GM12878 (cell line): ENCODE measurements at regions not wholly inside any gene's neighbourhood (a gene's known extent, or its start where the extent isn't known, plus 50 kb on each side); places are given as distances from the start of the nearest gene placed in this dataset.

Experiments
- ATAC-seq: fragments of 200-7000 bp; cut with Tn5 transposase; 3 replicates; pipeline ENCODE4 v1.9.1; 2020; ENCODE audit warnings: mild to moderate bottlenecking, moderate library complexity
- BruUV-seq: library from RNA; stranded (reverse); fragments of 400-500 nt; replicated peaks from 2 replicates; lab custom pipeline; 2021; lab: Mats Ljungman, UMichigan
- CTCF ChIA-PET: fragments of 300-600 bp; sonication (Branson Sonifier 250); formaldehyde crosslinking; extraction: SDS; loops from one replicate; lab custom pipeline; 2021; ENCODE audit warnings: inconsistent platforms; lab: Yijun Ruan, JAX
- POLR2A ChIA-PET: fragments of 350-600 bp; formaldehyde crosslinking; extraction: SDS; loops from one replicate; lab custom pipeline; 2021; ENCODE audit warnings: inconsistent platforms; lab: Charles Lee
- RAD21 ChIA-PET: fragments of 300-600 bp; sonication (Branson Sonifier 250); formaldehyde crosslinking; loops from one replicate; lab custom pipeline; 2023; ENCODE audit warnings: antibody characterized with exemption; ENCODE audit not compliant: unreplicated experiment; lab: Charles Lee
- SMC1A ChIA-PET: fragments of 300-600 bp; sonication (Branson Sonifier 250); formaldehyde crosslinking; loops from one replicate; lab custom pipeline; 2023; ENCODE audit not compliant: unreplicated experiment, uncharacterized antibody; lab: Charles Lee
- DNase-seq: peaks from one replicate; pipeline ENCODE4 v3.0.0-alpha.2; 2011; ENCODE audit warnings: low read depth, low spot score
- FAIRE-seq: peaks from 3 replicates; lab custom pipeline; 2011; peaks lifted over from hg19 to GRCh38; lab: Jason Lieb, UNC
- H2AFZ ChIP-seq: 2 replicates; pipeline ENCODE4 v1.6.0; 2011; ENCODE audit warnings: low read depth, low read length, control low read depth; ENCODE audit not compliant: control insufficient read depth
- H3K27ac ChIP-seq: 2 replicates; pipeline ENCODE4 v1.5.1; 2011; ENCODE audit warnings: control low read depth; ENCODE audit not compliant: control insufficient read depth, insufficient read depth
- H3K27me3 ChIP-seq, 2 experiments: replicated peaks in 1 of 2; 2 replicates each; pipeline versions ENCODE4 v1.6.0 to v1.6.1; 2011; ENCODE audit warnings: low read length in 1 of 2; ENCODE audit not compliant: control insufficient read depth in 2 of 2, insufficient read depth in 2 of 2
- H3K36me3 ChIP-seq, 2 experiments: 2 replicates each; pipeline ENCODE4 v1.5.1; 2011; ENCODE audit warnings: low read length in 1 of 2; ENCODE audit not compliant: control insufficient read depth in 2 of 2, insufficient read depth in 2 of 2
- H3K4me1 ChIP-seq: 2 replicates; pipeline ENCODE4 v1.6.1; 2011; ENCODE audit warnings: mild to moderate bottlenecking, low read length, moderate library complexity, mixed read lengths; ENCODE audit not compliant: control insufficient read depth, insufficient read depth
- H3K4me2 ChIP-seq: 2 replicates; pipeline ENCODE4 v1.6.0; 2011; ENCODE audit warnings: control low read depth; ENCODE audit not compliant: control insufficient read depth, insufficient read depth
- H3K4me3 ChIP-seq: fragments of 200-600 bp; sonication (generic); 2 replicates; pipeline ENCODE4 v1.5.1; 2016
- H3K79me2 ChIP-seq: 2 replicates; pipeline ENCODE4 v1.6.0; 2011; ENCODE audit warnings: low read length; ENCODE audit not compliant: control insufficient read depth, insufficient read depth
- H3K9ac ChIP-seq: 2 replicates; pipeline ENCODE4 v1.8.0; 2011; ENCODE audit warnings: low read length, control low read depth, mixed read lengths; ENCODE audit not compliant: control insufficient read depth, insufficient read depth
- H3K9me3 ChIP-seq: replicated peaks from 3 replicates; pipeline ENCODE4 v1.5.1; 2011; ENCODE audit warnings: mild to moderate bottlenecking, low read length; ENCODE audit not compliant: control insufficient read depth, insufficient read depth
- H4K20me1 ChIP-seq: 2 replicates; pipeline ENCODE4 v1.6.0; 2011; ENCODE audit not compliant: control insufficient read depth, insufficient read depth
- BMI1 ChIP-seq: fragments of 450-650 bp; IDR thresholded peaks from 2 replicates; pipeline ENCODE4 v1.6.1; 2016; ENCODE audit warnings: mild to moderate bottlenecking, moderate library complexity, borderline replicate concordance
- JUNB ChIP-seq: IDR thresholded peaks from 2 replicates; pipeline ENCODE4 v1.6.1; 2016; ENCODE audit warnings: antibody characterized with exemption, mild to moderate bottlenecking
- MXI1 ChIP-seq: fragments of 150-350 bp; IDR thresholded peaks from 2 replicates; pipeline ENCODE4 v1.6.1; 2011; ENCODE audit warnings: low read depth, mild to moderate bottlenecking, inconsistent platforms, low read length, improper control_type of control experiment
- SUPT20H ChIP-seq: IDR thresholded peaks from 2 replicates; pipeline ENCODE4 v1.6.1; 2011; ENCODE audit warnings: low read depth, mild to moderate bottlenecking, low read length, moderate library complexity, borderline replicate concordance; ENCODE audit not compliant: control insufficient read depth
- WGBS: methylation state at CpG from one replicate; pipeline ENCODE4 v1.1.6; 2016; ENCODE audit warnings: low lambda C conversion rate; ENCODE audit not compliant: insufficient replicate concordance, insufficient coverage; ENCODE audit errors: missing lambda C conversion rate; 5-methylcytosine and 5-hydroxymethylcytosine counted together
- in situ Hi-C: fragments of 300-500 bp; cut with MboI; formaldehyde crosslinking; loops from 9 replicates; pipeline ENCODE4 v1.14.3; 2018; ENCODE audit warnings: mixed read lengths
- intact Hi-C: fragments of 100-400 bp; cut with micrococcal nuclease; formaldehyde crosslinking; loops from one replicate; pipeline ENCODE4 v1.14.2; 2022; ENCODE audit not compliant: unreplicated experiment
- TF ChIP-seq, protein P1 (sequence below): IDR thresholded peaks from 2 replicates; pipeline ENCODE4 v1.6.1; 2012; ENCODE audit warnings: low read depth, low read length, improper control_type of control experiment

GRCh38 chr16:16938009-16938408, 532.8 kb downstream of the XYLT1 start:
- no peaks in the 10 kb centered on the region for H3K4me1 ChIP-seq
- 39% methylated on average over 4 of the region's 4 CpGs for WGBS
- ChIA-PET CTCF (no interaction called here), RAD21 (interaction anchor here (0.6 kb wide), 1 partner anchor 177 kb away, joined by 3 read pairs; no protein-coding TSS in a partner anchor), SMC1A (no interaction called here), POLR2A (no interaction called here)
- TF ChIP-seq, protein P1, sequence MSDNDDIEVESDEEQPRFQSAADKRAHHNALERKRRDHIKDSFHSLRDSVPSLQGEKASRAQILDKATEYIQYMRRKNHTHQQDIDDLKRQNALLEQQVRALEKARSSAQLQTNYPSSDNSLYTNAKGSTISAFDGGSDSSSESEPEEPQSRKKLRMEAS = no peak
- TF ChIP-seq BMI1 (no peak), JUNB (no peak)
- no peaks in the 10 kb centered on the region for H3K9me3 ChIP-seq
- ATAC-seq (no peak), FAIRE-seq (no peak), DNase-seq (no peak)
- no peaks in the 10 kb centered on the region for H3K27me3 ChIP-seq
- H3K9ac ChIP-seq = no peak overlapping the region
- H4K20me1 ChIP-seq = no peaks in the 10 kb centered on the region
- intact Hi-C loops (no loop called here), in situ Hi-C loops (no loop called here)
- no peak overlapping the region for H3K4me2 ChIP-seq
- no peak overlapping the region for H2AFZ ChIP-seq
- BruUV-seq = no TSS peak
- no peak overlapping the region for H3K4me3 ChIP-seq
- H3K36me3 ChIP-seq = no peaks in the 10 kb centered on the region
- H3K27ac ChIP-seq = no peak overlapping the region
- H3K79me2 ChIP-seq = no peaks in the 10 kb centered on the region

- ATAC-seq = no peak
- H4K20me1 ChIP-seq = no peaks in the 10 kb centered on the region
- ChIA-PET SMC1A (no interaction called here), CTCF (interaction anchor here (0.7 kb wide), 1 partner anchor 86 kb away, joined by 3 read pairs; no protein-coding TSS in a partner anchor), RAD21 (no interaction called here), POLR2A (no interaction called here)
- H3K4me3 ChIP-seq = no peak overlapping the region
- H3K9ac ChIP-seq = no peak overlapping the region
- no peak overlapping the region for H3K27ac ChIP-seq
- no peaks in the 10 kb centered on the region for H3K9me3 ChIP-seq
- no peaks in the 10 kb centered on the region for H3K79me2 ChIP-seq
- 61% methylated on average over 3 of the region's 3 CpGs for WGBS
- H3K27me3 ChIP-seq = no peaks in the 10 kb centered on the region
- H3K4me1 ChIP-seq = no peaks in the 10 kb centered on the region
- no peak overlapping the region for H3K4me2 ChIP-seq
- no peak for DNase-seq
- FAIRE-seq = no peak
- intact Hi-C loops = no loop called here
- TF ChIP-seq MXI1 = no peak
- TF ChIP-seq SUPT20H = no peak
- no peak overlapping the region for H2AFZ ChIP-seq
- no peaks in the 10 kb centered on the region for H3K36me3 ChIP-seq
- in situ Hi-C loops = no loop called here
- no TSS peak for BruUV-seq
These were observed 531.8 kb downstream of the XYLT1 start for GRCh38 chr16:16938980-16939379.
